ENCODE measurements at regions not wholly inside any gene's neighbourhood (a gene's known extent, or its start where the extent isn't known, plus 50 kb on each side); places are given as distances from the start of the nearest gene placed in this dataset.

DNA sequence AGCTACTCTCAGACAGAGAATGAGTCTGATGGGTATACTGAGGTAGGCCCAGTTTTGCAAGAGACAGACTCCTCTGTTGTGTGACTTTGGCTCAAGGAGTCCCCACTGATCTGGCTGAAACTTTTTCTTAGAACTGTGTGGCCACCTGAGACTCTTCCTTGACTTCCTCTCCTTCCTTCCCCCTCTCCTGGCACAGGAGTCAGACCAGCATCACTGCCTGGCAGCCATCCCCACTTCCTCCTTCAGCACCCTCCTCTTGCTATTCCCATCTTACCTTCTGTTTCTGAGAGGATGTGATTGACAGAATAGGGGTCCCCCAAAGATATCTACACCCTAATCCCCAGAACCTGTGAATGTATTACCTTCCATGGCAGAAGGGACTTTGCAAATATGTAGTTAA is 351.1 kb downstream of the MN1 start:
- Mint-ChIP-seq H3K4me1 (peaks cover 31 to 37% of the 10 kb centered on the region in 2 experiments), H3K9me3 (peaks cover 3 to 8% of the 10 kb centered on the region in 2 experiments; a peak in 2 of 5 replicates)
- TF ChIP-seq, protein P1, sequence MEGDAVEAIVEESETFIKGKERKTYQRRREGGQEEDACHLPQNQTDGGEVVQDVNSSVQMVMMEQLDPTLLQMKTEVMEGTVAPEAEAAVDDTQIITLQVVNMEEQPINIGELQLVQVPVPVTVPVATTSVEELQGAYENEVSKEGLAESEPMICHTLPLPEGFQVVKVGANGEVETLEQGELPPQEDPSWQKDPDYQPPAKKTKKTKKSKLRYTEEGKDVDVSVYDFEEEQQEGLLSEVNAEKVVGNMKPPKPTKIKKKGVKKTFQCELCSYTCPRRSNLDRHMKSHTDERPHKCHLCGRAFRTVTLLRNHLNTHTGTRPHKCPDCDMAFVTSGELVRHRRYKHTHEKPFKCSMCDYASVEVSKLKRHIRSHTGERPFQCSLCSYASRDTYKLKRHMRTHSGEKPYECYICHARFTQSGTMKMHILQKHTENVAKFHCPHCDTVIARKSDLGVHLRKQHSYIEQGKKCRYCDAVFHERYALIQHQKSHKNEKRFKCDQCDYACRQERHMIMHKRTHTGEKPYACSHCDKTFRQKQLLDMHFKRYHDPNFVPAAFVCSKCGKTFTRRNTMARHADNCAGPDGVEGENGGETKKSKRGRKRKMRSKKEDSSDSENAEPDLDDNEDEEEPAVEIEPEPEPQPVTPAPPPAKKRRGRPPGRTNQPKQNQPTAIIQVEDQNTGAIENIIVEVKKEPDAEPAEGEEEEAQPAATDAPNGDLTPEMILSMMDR (conservative IDR thresholded peaks at IDR 0.05): no peak

More for the DNA sequence above, 351.1 kb downstream of the MN1 start:
- Histone ChIP-seq H3K4ac (ENCODE audit: low read depth, low read length) (no peak overlapping the region), H2BK12ac (ENCODE audit: insufficient read length, low read depth, low read length) (no peak overlapping the region), H4K20me1 (ENCODE audit: control insufficient read depth, insufficient read depth, insufficient read length) (no peaks in the 10 kb centered on the region), H4K91ac (ENCODE audit: insufficient read length, low read depth, low read length) (no peak overlapping the region), H4K5ac (ENCODE audit: insufficient read length, low read depth, low read length) (no peak overlapping the region), H2AFZ (ENCODE audit: low read length) (no peak overlapping the region), H2BK15ac (ENCODE audit: low read depth, low read length) (no peak overlapping the region), H2BK120ac (ENCODE audit: low read depth, low read length, poor library complexity, severe bottlenecking) (no peak overlapping the region), H3K79me1 (ENCODE audit: insufficient read depth, low read depth, low read length, poor library complexity, severe bottlenecking) (no peaks in the 10 kb centered on the region), H2AK5ac (ENCODE audit: insufficient read length, low read length) (no peak overlapping the region), H3K9ac (ENCODE audit: extremely low read depth, insufficient read length, low read length) (no peak overlapping the region), H2BK5ac (ENCODE audit: insufficient read length, low read length) (no peak overlapping the region), H3K9me3 (ENCODE audit: control insufficient read depth, low read depth, low read length) (no peaks in the 10 kb centered on the region), H3K4me2 (ENCODE audit: insufficient read depth, insufficient read length, low read length) (no peak overlapping the region), H3K79me2 (ENCODE audit: insufficient read depth, low read length) (no peaks in the 10 kb centered on the region), H3K4me1 (ENCODE audit: insufficient read depth, low read length) (no peaks in the 10 kb centered on the region; the same call in 1 of the 2 replicates), H3K18ac (ENCODE audit: insufficient read length, low read depth, low read length) (no peak overlapping the region), H3K27me3 (ENCODE audit: insufficient read depth, low read length) (no peaks in the 10 kb centered on the region), H3K56ac (ENCODE audit: insufficient read length, low read depth, low read length) (no peak overlapping the region), H3K27ac (ENCODE audit: insufficient read length, low read depth, low read length) (no peak overlapping the region), H3T11ph (ENCODE audit: low read length) (no peak overlapping the region), H3K14ac (ENCODE audit: insufficient read depth, low read length) (no peak overlapping the region), H2BK20ac (ENCODE audit: low read depth, low read length, poor library complexity, severe bottlenecking) (no peak overlapping the region), H4K8ac (replicated peaks; ENCODE audit: insufficient read length, low read depth, low read length) (no peak overlapping the region), H3K23me2 (ENCODE audit: insufficient read length, low read depth, low read length, poor library complexity, severe bottlenecking) (no peaks in the 10 kb centered on the region), H3K23ac (ENCODE audit: insufficient read length, low read depth, low read length) (no peak overlapping the region)
- Mint-ChIP-seq H3K27ac (no peak overlapping the region; a peak in 1 of 7 replicates), H3K36me3 (ENCODE audit: insufficient read depth in 1 of 3, low read depth in 3 of 3) (peaks cover 0 to 5% (median 1%) of the 10 kb centered on the region in 3 experiments; a peak in 2 of 7 replicates), H3K27me3 (ENCODE audit: low read depth) (peaks cover 7% of the 10 kb centered on the region), H3K4me3 (no peak overlapping the region; a peak in 1 of 5 replicates)
- no peak for DNase-seq
